ENCODE measurements at regions not wholly inside any gene's neighbourhood (a gene's known extent, or its start where the extent isn't known, plus 50 kb on each side); places are given as distances from the start of the nearest gene placed in this dataset.

- DNase-seq (ENCODE audit: low spot score in 2 of 2), result no peak
These were observed 50.1 kb upstream of the LMTK2 start for GRCh38 chr7:98056580-98056979.

More at GRCh38 chr7:98056580-98056979, 50.1 kb upstream of the LMTK2 start:
- no peaks in the 10 kb centered on the region for H3K36me3 ChIP-seq
- no peak overlapping the region for H3K4me3 ChIP-seq
- peak overlapping the region; percentile 72 for H3K27ac ChIP-seq
- 53% methylated on average over 9 of the region's 9 CpGs for WGBS
- H3K4me1 ChIP-seq, result peaks cover 18% of the 10 kb centered on the region
- H3K9me3 ChIP-seq, result no peaks in the 10 kb centered on the region
- no peaks in the 10 kb centered on the region for H3K27me3 ChIP-seq
- TF ChIP-seq EP300 (IDR thresholded peaks at IDR 0.05) (no peak), POLR2A (IDR thresholded peaks at IDR 0.05) (no peak), POLR2AphosphoS5 (IDR thresholded peaks at IDR 0.05) (no peak)
- TF ChIP-seq, protein P1, sequence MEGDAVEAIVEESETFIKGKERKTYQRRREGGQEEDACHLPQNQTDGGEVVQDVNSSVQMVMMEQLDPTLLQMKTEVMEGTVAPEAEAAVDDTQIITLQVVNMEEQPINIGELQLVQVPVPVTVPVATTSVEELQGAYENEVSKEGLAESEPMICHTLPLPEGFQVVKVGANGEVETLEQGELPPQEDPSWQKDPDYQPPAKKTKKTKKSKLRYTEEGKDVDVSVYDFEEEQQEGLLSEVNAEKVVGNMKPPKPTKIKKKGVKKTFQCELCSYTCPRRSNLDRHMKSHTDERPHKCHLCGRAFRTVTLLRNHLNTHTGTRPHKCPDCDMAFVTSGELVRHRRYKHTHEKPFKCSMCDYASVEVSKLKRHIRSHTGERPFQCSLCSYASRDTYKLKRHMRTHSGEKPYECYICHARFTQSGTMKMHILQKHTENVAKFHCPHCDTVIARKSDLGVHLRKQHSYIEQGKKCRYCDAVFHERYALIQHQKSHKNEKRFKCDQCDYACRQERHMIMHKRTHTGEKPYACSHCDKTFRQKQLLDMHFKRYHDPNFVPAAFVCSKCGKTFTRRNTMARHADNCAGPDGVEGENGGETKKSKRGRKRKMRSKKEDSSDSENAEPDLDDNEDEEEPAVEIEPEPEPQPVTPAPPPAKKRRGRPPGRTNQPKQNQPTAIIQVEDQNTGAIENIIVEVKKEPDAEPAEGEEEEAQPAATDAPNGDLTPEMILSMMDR (IDR thresholded peaks at IDR 0.05), result no peak
